ENCODE measurements at regions not wholly inside any gene's neighbourhood (a gene's known extent, or its start where the extent isn't known, plus 50 kb on each side); places are given as distances from the start of the nearest gene placed in this dataset.

DNA sequence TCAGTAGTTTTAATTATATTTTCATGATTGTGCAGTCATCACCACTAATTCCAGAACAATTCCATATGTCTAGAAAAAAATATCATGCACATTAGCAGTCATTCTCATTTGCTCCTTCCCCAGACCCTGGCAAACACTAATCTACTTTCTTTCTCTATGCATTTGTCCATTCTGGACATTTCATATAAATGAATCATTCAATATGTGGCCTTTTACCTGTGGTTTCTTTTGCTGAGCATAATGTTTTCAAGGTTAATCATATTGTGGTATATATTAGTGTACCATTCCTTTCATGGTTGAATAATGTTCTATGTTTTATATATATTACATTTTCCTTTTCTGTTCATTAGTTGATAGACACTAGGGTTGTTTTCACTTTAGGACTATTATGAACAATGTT, 811.1 kb upstream of the RAG2 start:
- no peak for ATAC-seq
- in situ Hi-C loops (cut with HindIII; ENCODE audit: low pct_unique_long_range_greater_than_20kb, low sequenced_read_pairs): no loop called here
- Histone ChIP-seq H3K4me3 (ENCODE audit: low read depth in 2 of 2, low read length in 2 of 2) (no peak overlapping the region), H3K9me3 (ENCODE audit: control insufficient read depth, insufficient read depth, low read depth, low read length) (no peaks in the 10 kb centered on the region; the same call in 1 of the 2 replicates), H3K27me3 (ENCODE audit: control insufficient read depth, insufficient read depth, low read length) (no peaks in the 10 kb centered on the region), H3K27ac (ENCODE audit: low read length) (no peak overlapping the region), H3K36me3 (ENCODE audit: control insufficient read depth, insufficient read depth, low read length) (no peaks in the 10 kb centered on the region), H3K4me1 (ENCODE audit: control insufficient read depth, insufficient read depth, low read length) (no peaks in the 10 kb centered on the region)
- TF ChIP-seq, protein P1, sequence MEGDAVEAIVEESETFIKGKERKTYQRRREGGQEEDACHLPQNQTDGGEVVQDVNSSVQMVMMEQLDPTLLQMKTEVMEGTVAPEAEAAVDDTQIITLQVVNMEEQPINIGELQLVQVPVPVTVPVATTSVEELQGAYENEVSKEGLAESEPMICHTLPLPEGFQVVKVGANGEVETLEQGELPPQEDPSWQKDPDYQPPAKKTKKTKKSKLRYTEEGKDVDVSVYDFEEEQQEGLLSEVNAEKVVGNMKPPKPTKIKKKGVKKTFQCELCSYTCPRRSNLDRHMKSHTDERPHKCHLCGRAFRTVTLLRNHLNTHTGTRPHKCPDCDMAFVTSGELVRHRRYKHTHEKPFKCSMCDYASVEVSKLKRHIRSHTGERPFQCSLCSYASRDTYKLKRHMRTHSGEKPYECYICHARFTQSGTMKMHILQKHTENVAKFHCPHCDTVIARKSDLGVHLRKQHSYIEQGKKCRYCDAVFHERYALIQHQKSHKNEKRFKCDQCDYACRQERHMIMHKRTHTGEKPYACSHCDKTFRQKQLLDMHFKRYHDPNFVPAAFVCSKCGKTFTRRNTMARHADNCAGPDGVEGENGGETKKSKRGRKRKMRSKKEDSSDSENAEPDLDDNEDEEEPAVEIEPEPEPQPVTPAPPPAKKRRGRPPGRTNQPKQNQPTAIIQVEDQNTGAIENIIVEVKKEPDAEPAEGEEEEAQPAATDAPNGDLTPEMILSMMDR (IDR thresholded peaks at IDR 0.05): no peak
- no peak for TF ChIP-seq SIN3A (IDR thresholded peaks at IDR 0.05; ENCODE audit: borderline replicate concordance, insufficient read depth, low read depth, low read length)
- TF ChIP-seq, protein P2, sequence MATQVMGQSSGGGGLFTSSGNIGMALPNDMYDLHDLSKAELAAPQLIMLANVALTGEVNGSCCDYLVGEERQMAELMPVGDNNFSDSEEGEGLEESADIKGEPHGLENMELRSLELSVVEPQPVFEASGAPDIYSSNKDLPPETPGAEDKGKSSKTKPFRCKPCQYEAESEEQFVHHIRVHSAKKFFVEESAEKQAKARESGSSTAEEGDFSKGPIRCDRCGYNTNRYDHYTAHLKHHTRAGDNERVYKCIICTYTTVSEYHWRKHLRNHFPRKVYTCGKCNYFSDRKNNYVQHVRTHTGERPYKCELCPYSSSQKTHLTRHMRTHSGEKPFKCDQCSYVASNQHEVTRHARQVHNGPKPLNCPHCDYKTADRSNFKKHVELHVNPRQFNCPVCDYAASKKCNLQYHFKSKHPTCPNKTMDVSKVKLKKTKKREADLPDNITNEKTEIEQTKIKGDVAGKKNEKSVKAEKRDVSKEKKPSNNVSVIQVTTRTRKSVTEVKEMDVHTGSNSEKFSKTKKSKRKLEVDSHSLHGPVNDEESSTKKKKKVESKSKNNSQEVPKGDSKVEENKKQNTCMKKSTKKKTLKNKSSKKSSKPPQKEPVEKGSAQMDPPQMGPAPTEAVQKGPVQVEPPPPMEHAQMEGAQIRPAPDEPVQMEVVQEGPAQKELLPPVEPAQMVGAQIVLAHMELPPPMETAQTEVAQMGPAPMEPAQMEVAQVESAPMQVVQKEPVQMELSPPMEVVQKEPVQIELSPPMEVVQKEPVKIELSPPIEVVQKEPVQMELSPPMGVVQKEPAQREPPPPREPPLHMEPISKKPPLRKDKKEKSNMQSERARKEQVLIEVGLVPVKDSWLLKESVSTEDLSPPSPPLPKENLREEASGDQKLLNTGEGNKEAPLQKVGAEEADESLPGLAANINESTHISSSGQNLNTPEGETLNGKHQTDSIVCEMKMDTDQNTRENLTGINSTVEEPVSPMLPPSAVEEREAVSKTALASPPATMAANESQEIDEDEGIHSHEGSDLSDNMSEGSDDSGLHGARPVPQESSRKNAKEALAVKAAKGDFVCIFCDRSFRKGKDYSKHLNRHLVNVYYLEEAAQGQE (IDR thresholded peaks at IDR 0.05; ENCODE audit: insufficient read depth in 1 of 2, low read depth in 2 of 2, low read length in 1 of 2): no peak
- ChIA-PET CTCF (no interaction called here), POLR2A (no interaction called here)
- DNase-seq (ENCODE audit: low read depth, low spot score): no peak
- intact Hi-C loops (cut with micrococcal nuclease; ENCODE audit: unreplicated experiment): no loop called here
- BruUV-seq (replicated peaks): no TSS peak

DNA sequence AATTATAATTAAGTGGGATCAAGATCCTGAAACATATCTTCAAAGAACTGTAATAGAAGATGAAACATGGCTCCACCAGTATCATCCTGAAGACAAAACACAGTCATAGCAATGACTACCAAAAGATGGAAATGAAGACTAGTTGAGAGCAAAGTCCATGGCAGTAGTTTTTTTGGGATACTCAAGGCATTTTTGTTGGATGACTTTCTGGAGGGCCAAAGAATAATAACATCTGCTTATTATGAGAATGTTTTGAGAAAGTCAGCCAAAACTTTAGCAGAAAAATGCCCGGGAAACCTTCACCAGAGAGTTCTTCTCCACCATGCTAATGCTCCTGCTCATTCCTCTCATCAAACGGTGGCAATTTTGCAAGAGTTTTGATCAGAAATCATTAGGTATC, 809.4 kb upstream of the RAG2 start:
- Histone ChIP-seq H3K36me3 (ENCODE audit: control insufficient read depth, insufficient read depth, low read length) (no peaks in the 10 kb centered on the region), H3K27me3 (ENCODE audit: control insufficient read depth, insufficient read depth, low read length) (no peaks in the 10 kb centered on the region), H3K27ac (ENCODE audit: low read length) (no peak overlapping the region), H3K4me3 (ENCODE audit: low read depth in 2 of 2, low read length in 2 of 2) (no peak overlapping the region), H3K4me1 (ENCODE audit: control insufficient read depth, insufficient read depth, low read length) (no peaks in the 10 kb centered on the region), H3K9me3 (ENCODE audit: control insufficient read depth, insufficient read depth, low read depth, low read length) (no peaks in the 10 kb centered on the region; the same call in 1 of the 2 replicates)
- intact Hi-C loops (cut with micrococcal nuclease; ENCODE audit: unreplicated experiment): no loop called here
- ATAC-seq (no peak), DNase-seq (ENCODE audit: low read depth, low spot score) (no peak)
- TF ChIP-seq, protein P2 (IDR thresholded peaks at IDR 0.05; ENCODE audit: insufficient read depth in 1 of 2, low read depth in 2 of 2, low read length in 1 of 2): no peak
- no peak for TF ChIP-seq TCF7L2 (IDR thresholded peaks at IDR 0.05; ENCODE audit: low read depth, low read length)
- TF ChIP-seq SIN3A (IDR thresholded peaks at IDR 0.05; ENCODE audit: borderline replicate concordance, insufficient read depth, low read depth, low read length): no peak
- TF ChIP-seq POLR2AphosphoS5 (IDR thresholded peaks at IDR 0.05; ENCODE audit: low read depth, low read length): no peak
- TF ChIP-seq, protein P1 (IDR thresholded peaks at IDR 0.05): no peak
- in situ Hi-C loops (cut with HindIII; ENCODE audit: low pct_unique_long_range_greater_than_20kb, low sequenced_read_pairs): no loop called here
- ChIA-PET CTCF (no interaction called here), POLR2A (no interaction called here)
- BruUV-seq (replicated peaks): no TSS peak

Data from Panc1 (cell line).